A549 (cell line): ENCODE measurements at regions not wholly inside any gene's neighbourhood (a gene's known extent, or its start where the extent isn't known, plus 50 kb on each side); places are given as distances from the start of the nearest gene placed in this dataset.

Experiments
- ATAC-seq, 2 experiments: fragments of 200-7000 bp in 1 of 2; fragments of >200 bp in 1 of 2; cut with Nextera tagmentation in 1 of 2; cut with Tn5 transposase in 1 of 2; 3 replicates each; pipeline versions ENCODE4 v1.8.0 to v1.9.1; 2018 to 2020; ENCODE audit warnings: mild to moderate bottlenecking in 1 of 2, moderate library complexity in 1 of 2
- CTCF ChIA-PET: fragments of 300-600 bp; sonication (Branson Sonifier 250); formaldehyde crosslinking; extraction: SDS; loops from one replicate; lab custom pipeline; 2021; ENCODE audit warnings: antibody characterized with exemption, inconsistent platforms; lab: Yijun Ruan, JAX
- POLR2A ChIA-PET: fragments of 350-600 bp; formaldehyde crosslinking; extraction: SDS; loops from one replicate; lab custom pipeline; 2021; ENCODE audit warnings: antibody characterized with exemption, inconsistent platforms; lab: Yijun Ruan, JAX
- DNase-seq, 2 experiments: peaks; one replicate each; pipeline versions ENCODE4 v3.0.0 to v3.0.0-alpha.2; 2011 to 2016; ENCODE audit warnings: low read depth in 1 of 2, low spot score in 1 of 2
- FAIRE-seq: peaks from 2 replicates; lab custom pipeline; 2011; peaks lifted over from hg19 to GRCh38; lab: Jason Lieb, UNC
- H3K27ac ChIP-seq, 2 experiments: fragments of >200 bp; sonication (Bioruptor Twin); formaldehyde crosslinking; 3 replicates each; pipeline ENCODE4 v1.5.1; 2016 to 2017
- H3K4me1 ChIP-seq: fragments of >200 bp; sonication (Bioruptor Twin); formaldehyde crosslinking; 3 replicates; pipeline ENCODE4 v1.6.1; 2016
- H3K4me2 ChIP-seq: fragments of >200 bp; sonication (Bioruptor Twin); formaldehyde crosslinking; 3 replicates; pipeline ENCODE4 v1.6.1; 2016
- H3K4me3 ChIP-seq: fragments of >200 bp; sonication (Bioruptor Twin); formaldehyde crosslinking; 3 replicates; pipeline ENCODE4 v1.5.1; 2016
- H3K9me3 ChIP-seq: fragments of >200 bp; sonication (Bioruptor Twin); formaldehyde crosslinking; 3 replicates; pipeline ENCODE4 v1.6.1; 2016
- ATOH8 ChIP-seq: fragments of 250-450 bp; sonication (Bioruptor Pico); IDR thresholded peaks from 2 replicates; pipeline ENCODE4 v1.5.0; 2020; ENCODE audit warnings: low read depth, mild to moderate bottlenecking, moderate library complexity
- BHLHE40 ChIP-seq: IDR thresholded peaks from 2 replicates; pipeline ENCODE4 v1.6.1; 2012; ENCODE audit warnings: low read depth, low read length, inconsistent platforms
- CBX2 ChIP-seq: fragments of 200-600 bp; sonication (generic); IDR thresholded peaks from 2 replicates; pipeline ENCODE4 v1.6.1; 2016; ENCODE audit warnings: low read depth, mild to moderate bottlenecking, borderline replicate concordance
- CHD2 ChIP-seq: fragments of 150-350 bp; IDR thresholded peaks from 2 replicates; pipeline ENCODE4 v1.6.1; 2014; ENCODE audit warnings: low read length; ENCODE audit not compliant: partially characterized antibody
- E2F6 ChIP-seq: IDR thresholded peaks from 2 replicates; pipeline ENCODE4 v1.6.1; 2012; ENCODE audit warnings: low read depth, borderline replicate concordance
- EP300 ChIP-seq, 2 experiments: fragments of >200 bp; sonication (Bioruptor Twin); formaldehyde crosslinking; IDR thresholded peaks; 2 replicates in 1 of 2; 3 replicates in 1 of 2; pipeline ENCODE4 v1.6.1; 2016 to 2017
- FOSL2 ChIP-seq, 2 experiments: fragments of 450-650 bp in 1 of 2; fragments of >200 bp in 1 of 2; sonication (Bioruptor Twin) in 1 of 2; formaldehyde crosslinking; IDR thresholded peaks; 2 replicates each; pipeline versions ENCODE4 v1.5.0 to v1.6.1; 2016 to 2020; ENCODE audit warnings: mild to moderate bottlenecking in 1 of 2, moderate library complexity in 1 of 2
- HDAC2 ChIP-seq: fragments of 200-600 bp; sonication (generic); IDR thresholded peaks from 2 replicates; pipeline ENCODE4 v1.6.1; 2016
- HMGXB4 ChIP-seq: fragments of 250-450 bp; sonication (Bioruptor Pico); IDR thresholded peaks from 2 replicates; pipeline ENCODE4 v1.5.0; 2021; ENCODE audit warnings: mild to moderate bottlenecking, moderate library complexity, borderline replicate concordance
- HOXB13 ChIP-seq: fragments of 250-450 bp; sonication (Bioruptor Pico); IDR thresholded peaks from 2 replicates; pipeline ENCODE4 v1.5.0; 2020; ENCODE audit warnings: low read depth, mild to moderate bottlenecking, moderate library complexity
- HOXB5 ChIP-seq: fragments of 250-450 bp; sonication (Bioruptor Pico); IDR thresholded peaks from 2 replicates; pipeline ENCODE4 v1.5.0; 2020; ENCODE audit warnings: mild to moderate bottlenecking, moderate library complexity
- JUN ChIP-seq, 2 experiments: fragments of >200 bp; sonication (Bioruptor Twin); formaldehyde crosslinking; IDR thresholded peaks; 2 replicates in 1 of 2; 3 replicates in 1 of 2; pipeline ENCODE4 v1.6.1; 2016 to 2017
- KDM5A ChIP-seq: fragments of 200-600 bp; sonication (generic); IDR thresholded peaks from 2 replicates; pipeline ENCODE4 v1.6.1; 2016; ENCODE audit warnings: antibody characterized with exemption, mild to moderate bottlenecking
- MAFK ChIP-seq: fragments of 450-650 bp; IDR thresholded peaks from 2 replicates; pipeline ENCODE4 v1.6.1; 2014; ENCODE audit not compliant: partially characterized antibody
- MAX ChIP-seq: IDR thresholded peaks from 2 replicates; pipeline ENCODE4 v1.6.1; 2012
- MAZ ChIP-seq: fragments of 150-350 bp; IDR thresholded peaks from 2 replicates; pipeline ENCODE4 v1.6.1; 2014; ENCODE audit warnings: antibody characterized with exemption, low read depth, low read length, borderline replicate concordance
- NFE2L2 ChIP-seq: fragments of 150-350 bp; conservative IDR thresholded peaks from 2 replicates; pipeline ENCODE4 v1.6.1; 2014; ENCODE audit warnings: low read length
- RAD21 ChIP-seq, 2 experiments: fragments of >200 bp in 1 of 2; sonication (Bioruptor Twin) in 1 of 2; formaldehyde crosslinking in 1 of 2; IDR thresholded peaks in 1 of 2; conservative IDR thresholded peaks in 1 of 2; 2 replicates in 1 of 2; 3 replicates in 1 of 2; pipeline ENCODE4 v1.6.1; 2012 to 2018; ENCODE audit warnings: inconsistent platforms in 1 of 2
- RCOR1 ChIP-seq: fragments of 150-350 bp; IDR thresholded peaks from 2 replicates; pipeline ENCODE4 v1.6.1; 2014; ENCODE audit warnings: antibody characterized with exemption, low read length, low read depth
- RFX5 ChIP-seq: fragments of 450-650 bp; IDR thresholded peaks from 2 replicates; pipeline ENCODE4 v1.7.1; 2014; ENCODE audit warnings: antibody characterized with exemption, mild to moderate bottlenecking, moderate library complexity
- RNF2 ChIP-seq: fragments of 200-600 bp; sonication (generic); IDR thresholded peaks from 2 replicates; pipeline ENCODE4 v1.6.1; 2016; ENCODE audit warnings: low read depth, mild to moderate bottlenecking, antibody characterized with exemption, moderate library complexity, borderline replicate concordance
- SMC3 ChIP-seq: fragments of >200 bp; sonication (Bioruptor Twin); formaldehyde crosslinking; IDR thresholded peaks from 3 replicates; pipeline ENCODE4 v1.6.1; 2018; ENCODE audit warnings: inconsistent platforms
- TFCP2L1 ChIP-seq: fragments of 250-450 bp; sonication (Bioruptor Pico); IDR thresholded peaks from 2 replicates; pipeline ENCODE4 v1.5.0; 2021; ENCODE audit warnings: mild to moderate bottlenecking
- TP53 ChIP-seq: fragments of 250-450 bp; sonication (Bioruptor Pico); IDR thresholded peaks from 2 replicates; pipeline ENCODE4 v1.5.0; 2021; ENCODE audit warnings: mild to moderate bottlenecking, moderate library complexity
- USF2 ChIP-seq: fragments of 450-650 bp; IDR thresholded peaks from 2 replicates; pipeline ENCODE4 v1.6.1; 2014; ENCODE audit warnings: antibody characterized with exemption
- ZC3H11A ChIP-seq: fragments of 450-650 bp; IDR thresholded peaks from 2 replicates; pipeline ENCODE4 v1.6.1; 2014; ENCODE audit warnings: antibody characterized with exemption, mild to moderate bottlenecking
- ZFP36 ChIP-seq: fragments of 450-650 bp; IDR thresholded peaks from 2 replicates; pipeline ENCODE4 v1.6.1; 2014; ENCODE audit warnings: borderline replicate concordance; ENCODE audit not compliant: partially characterized antibody
- WGBS: methylation state at CpG from one replicate; pipeline ENCODE4 v1.1.6; 2017; ENCODE audit errors: missing lambda C conversion rate; 5-methylcytosine and 5-hydroxymethylcytosine counted together

GRCh38 chrX:475926-476723, 89.4 kb upstream of the PPP2R3B start:
- Histone ChIP-seq H3K27ac (no peak overlapping the region), H3K9me3 (no peaks in the 10 kb centered on the region)
- ATAC-seq, result no peak; a peak in 1 of 6 replicates
- no peak for FAIRE-seq
- CTCF ChIA-PET, result no interaction called here
- no peak for TF ChIP-seq TP53 (CRISPR knock-in tag)
- TF ChIP-seq ZFP36, result no peak
- TF ChIP-seq EP300 (IDR thresholded peaks at IDR 0.05), result no peak
- no peak for TF ChIP-seq HOXB13 (CRISPR knock-in tag)
- TF ChIP-seq ATOH8, result no peak
- no peak for TF ChIP-seq FOSL2 (IDR thresholded peaks at IDR 0.05)
- no peak for TF ChIP-seq FOSL2 (CRISPR knock-in tag; IDR thresholded peaks at IDR 0.05)
- TF ChIP-seq RNF2, result no peak
- TF ChIP-seq TFCP2L1 (CRISPR knock-in tag), result no peak
- no peak for TF ChIP-seq BHLHE40
- no peak for TF ChIP-seq HMGXB4 (CRISPR knock-in tag)
- TF ChIP-seq ZC3H11A, result no peak
- no peak for TF ChIP-seq SMC3
- no peak for TF ChIP-seq MAX
- no peak for TF ChIP-seq RAD21 (conservative IDR thresholded peaks at IDR 0.05 in 1 of 2, IDR thresholded peaks at IDR 0.05 in 1 of 2)
- TF ChIP-seq KDM5A, result no peak
- TF ChIP-seq, all 56 proteins: peak for 0
- POLR2A ChIA-PET, result no interaction called here
- 58% methylated on average over 36 of the region's 36 CpGs for WGBS
- Histone ChIP-seq H3K4me3 (no peak overlapping the region), H3K4me1 (no peaks in the 10 kb centered on the region), H3K4me2 (peak overlapping the region; percentile 0; the same call in 1 of the 3 replicates)
- no peak for DNase-seq

- Histone ChIP-seq H3K9me3 (no peaks in the 10 kb centered on the region), H3K4me3 (no peak overlapping the region), H3K4me2 (peak overlapping the region; percentile 0; the same call in 1 of the 3 replicates), H3K4me1 (no peaks in the 10 kb centered on the region), H3K27ac (no peak overlapping the region)
- 60% methylated on average over 21 of the region's 21 CpGs for WGBS
- ChIA-PET POLR2A (no interaction called here), CTCF (no interaction called here)
- no peak for DNase-seq
- TF ChIP-seq MAZ (no peak), ZFP36 (no peak), HOXB5 (no peak), FOSL2 (IDR thresholded peaks at IDR 0.05) (no peak), FOSL2 (CRISPR knock-in tag; IDR thresholded peaks at IDR 0.05) (no peak), HOXB13 (CRISPR knock-in tag) (no peak)
- ATAC-seq, result no peak; a peak in 1 of 6 replicates
- no peak for FAIRE-seq
These were observed 90.0 kb upstream of the PPP2R3B start for GRCh38 chrX:476724-477075.

GRCh38 chrX:477441-478012, 90.8 kb upstream of the PPP2R3B start:
- POLR2A ChIA-PET, result no interaction called here
- Histone ChIP-seq H3K27ac (no peak overlapping the region), H3K4me3 (no peak overlapping the region), H3K9me3 (no peaks in the 10 kb centered on the region), H3K4me1 (no peaks in the 10 kb centered on the region), H3K4me2 (no peak overlapping the region)
- 53% methylated on average over 18 of the region's 18 CpGs for WGBS
- FAIRE-seq (no peak), ATAC-seq (no peak; a peak in 1 of 6 replicates), DNase-seq (no peak)
- CTCF ChIA-PET, result no interaction called here
- TF ChIP-seq NFE2L2 (no peak), CBX2 (no peak), RCOR1 (no peak), MAX (no peak), KDM5A (no peak), HDAC2 (no peak), BHLHE40 (no peak), RFX5 (no peak), CHD2 (no peak), EP300 (IDR thresholded peaks at IDR 0.05) (no peak), MAFK (no peak), USF2 (no peak), MAZ (no peak), JUN (IDR thresholded peaks at IDR 0.05) (no peak), E2F6 (no peak)
